NOMO-1 treated with dmso at 0.1 percent for 144 hours (cell line): ENCODE measurements at regions not wholly inside any gene's neighbourhood (a gene's known extent, or its start where the extent isn't known, plus 50 kb on each side); places are given as distances from the start of the nearest gene placed in this dataset.

Experiments used
- DNase-seq: peaks from one replicate; lab custom pipeline; 2025; ENCODE audit not compliant: unreplicated experiment; lab: John Stamatoyannopoulos, UW

GRCh38 chr5:12419075-12419474 lies 514.8 kb upstream of the CTNND2 start:
- DNase-seq: no peak

GRCh38 chr5:12413585-12413984 lies 509.3 kb upstream of the CTNND2 start:
- no peak for DNase-seq

GRCh38 chr5:12413075-12413474 lies 508.8 kb upstream of the CTNND2 start:
- no peak for DNase-seq

- DNase-seq: no peak
Measured at GRCh38 chr5:12399868-12400267, 495.6 kb upstream of the CTNND2 start.

DNA sequence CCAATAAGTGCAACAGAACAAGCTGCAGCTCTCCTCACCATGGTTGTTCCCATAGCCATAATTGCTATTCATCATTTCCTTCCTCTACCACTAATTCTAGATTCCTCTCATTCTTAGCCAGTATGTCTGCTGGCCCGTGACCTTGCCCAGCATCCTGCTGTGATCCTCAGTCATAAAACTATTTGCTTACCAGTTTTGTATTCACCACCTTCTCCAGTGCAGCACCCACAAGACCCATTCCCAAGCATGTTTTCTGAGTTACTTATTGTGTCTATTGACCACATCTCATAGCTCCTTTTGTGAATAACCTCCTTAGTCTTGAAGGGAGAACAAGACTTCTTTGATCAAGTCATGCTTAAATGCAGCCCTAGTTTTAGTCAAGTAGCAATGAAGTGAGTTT lies 488.0 kb upstream of the CTNND2 start:
- DNase-seq: no peak

DNA sequence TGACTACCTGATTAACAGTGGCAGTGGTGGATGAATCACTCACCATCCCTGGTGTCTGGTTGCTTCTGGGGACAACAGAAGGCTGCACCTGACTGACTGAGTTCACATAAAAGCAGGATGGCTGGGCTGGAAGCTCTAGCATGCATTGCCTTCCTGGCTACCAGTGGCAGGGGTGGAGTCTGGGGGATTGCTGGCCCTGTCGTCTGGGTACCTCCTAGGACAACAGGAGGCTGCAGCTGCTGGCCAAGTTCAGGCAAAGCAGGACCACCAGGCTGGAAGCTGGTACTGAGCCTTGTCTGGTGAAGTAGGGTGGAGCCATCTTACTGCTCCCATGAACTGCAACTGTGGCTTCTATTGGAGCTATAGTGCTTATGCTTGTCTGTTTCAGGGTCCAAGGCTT lies 480.8 kb upstream of the CTNND2 start:
- DNase-seq: no peak

DNA sequence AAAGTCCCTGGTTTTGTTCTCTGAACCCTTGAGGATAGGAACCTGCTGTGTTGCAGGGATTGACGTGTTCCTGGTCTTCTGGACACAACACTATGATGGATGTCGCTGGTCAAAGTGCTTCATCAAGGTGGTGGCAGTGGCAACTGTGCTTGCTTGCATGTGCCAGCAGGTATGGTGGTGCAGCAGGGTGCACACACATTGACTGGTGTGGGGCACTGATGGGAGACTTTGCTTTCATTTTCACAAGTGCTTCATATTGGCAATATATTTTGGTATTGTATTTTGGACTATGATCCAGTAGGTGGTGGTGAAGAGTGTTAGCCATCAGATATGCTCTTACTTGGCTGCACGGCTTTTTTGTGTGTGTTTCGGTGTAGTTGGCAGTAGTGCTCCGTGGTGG lies 479.8 kb upstream of the CTNND2 start:
- no peak for DNase-seq

GRCh38 chr5:12367973-12368372 lies 463.7 kb upstream of the CTNND2 start:
- no peak for DNase-seq

DNA sequence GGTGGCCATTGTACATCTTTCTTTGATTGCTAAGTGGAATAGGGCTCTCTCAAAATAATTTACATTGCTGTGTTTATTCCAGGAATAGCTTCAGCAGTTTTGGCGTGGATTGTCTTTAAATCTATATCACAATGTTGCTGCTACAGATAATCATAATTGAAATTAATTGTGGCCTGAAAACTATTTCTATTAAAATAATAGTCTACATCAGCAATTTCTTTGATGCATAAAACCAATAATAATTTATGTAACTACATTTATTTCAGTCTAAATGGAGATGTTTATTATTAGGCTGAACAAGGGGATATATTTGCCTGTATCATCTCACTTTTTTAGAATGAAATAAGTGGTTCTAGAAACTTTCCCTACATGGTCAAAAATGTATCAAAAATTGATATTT lies 456.0 kb upstream of the CTNND2 start:
- no peak for DNase-seq

- no peak for DNase-seq
Measured at GRCh38 chr5:12358371-12359090, 454.3 kb upstream of the CTNND2 start.

GRCh38 chr5:12357626-12358025 lies 453.4 kb upstream of the CTNND2 start:
- no peak for DNase-seq

DNA sequence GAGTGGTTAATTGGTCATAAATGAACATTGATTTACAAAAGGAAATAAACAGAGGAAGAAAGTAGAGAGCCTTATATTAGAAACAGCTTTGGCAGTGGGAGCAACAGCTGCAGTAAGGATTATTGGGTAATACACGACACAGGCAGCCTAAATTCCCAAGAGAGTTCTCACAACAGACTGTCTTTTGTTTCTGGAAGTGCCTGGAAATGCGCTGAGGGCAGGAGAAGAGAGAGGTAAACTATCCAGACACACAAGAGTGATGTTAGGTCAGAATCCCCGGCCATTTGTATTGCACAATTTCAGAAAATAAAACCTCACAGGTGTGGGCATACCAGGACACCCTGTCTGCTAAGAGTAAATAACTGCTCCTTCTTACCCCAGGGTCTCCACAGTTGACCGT lies 450.4 kb upstream of the CTNND2 start:
- DNase-seq: no peak

DNA sequence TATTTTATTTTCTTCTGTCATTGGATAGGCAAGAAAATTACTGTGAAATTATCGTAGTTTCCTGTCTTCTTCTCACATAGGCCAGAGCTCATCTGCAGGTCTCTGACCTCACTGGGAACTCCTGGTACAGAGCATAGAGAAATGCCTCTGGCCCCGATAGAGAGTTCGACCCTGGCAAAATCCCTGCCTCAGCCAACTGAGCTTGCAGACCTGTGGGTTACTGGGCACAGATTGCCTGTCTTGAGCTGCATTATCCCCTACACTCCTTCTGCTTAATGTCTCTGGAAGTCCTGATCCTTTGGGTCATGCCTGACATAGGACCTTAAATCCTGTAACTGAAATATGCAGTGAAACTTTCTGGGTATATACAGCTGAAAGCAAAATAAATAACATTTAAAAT lies 439.3 kb upstream of the CTNND2 start:
- DNase-seq: no peak

- no peak for DNase-seq
Measured at GRCh38 chr5:12335938-12336337, 431.7 kb upstream of the CTNND2 start.

DNA sequence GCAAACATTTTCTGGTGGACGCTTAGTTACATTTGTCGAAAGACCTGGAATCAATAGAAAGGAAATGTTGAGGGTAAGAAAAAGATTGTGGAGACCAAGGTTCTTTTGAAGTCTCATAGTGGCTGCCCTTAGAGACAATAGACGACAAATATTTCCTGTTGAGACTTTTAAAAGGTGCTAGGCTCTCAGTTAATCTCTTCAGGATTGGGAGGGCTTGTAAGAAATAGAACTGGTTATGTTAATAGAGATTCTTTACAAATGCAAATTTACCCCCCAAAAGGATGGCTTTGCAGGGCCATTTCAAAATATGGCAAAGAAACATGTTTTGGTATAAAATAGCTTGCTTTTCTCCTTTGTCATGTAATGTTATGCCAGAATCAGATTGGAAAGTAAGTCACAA lies 428.2 kb upstream of the CTNND2 start:
- no peak for DNase-seq

GRCh38 chr5:12330993-12331588 lies 426.8 kb upstream of the CTNND2 start:
- no peak for DNase-seq

- DNase-seq: no peak
Measured at GRCh38 chr5:12330381-12330780, 426.1 kb upstream of the CTNND2 start.

- DNase-seq: no peak
Measured at GRCh38 chr5:12323637-12324229, 419.5 kb upstream of the CTNND2 start.

- no peak for DNase-seq
Measured at GRCh38 chr5:12322042-12322441, 417.8 kb upstream of the CTNND2 start.

DNA sequence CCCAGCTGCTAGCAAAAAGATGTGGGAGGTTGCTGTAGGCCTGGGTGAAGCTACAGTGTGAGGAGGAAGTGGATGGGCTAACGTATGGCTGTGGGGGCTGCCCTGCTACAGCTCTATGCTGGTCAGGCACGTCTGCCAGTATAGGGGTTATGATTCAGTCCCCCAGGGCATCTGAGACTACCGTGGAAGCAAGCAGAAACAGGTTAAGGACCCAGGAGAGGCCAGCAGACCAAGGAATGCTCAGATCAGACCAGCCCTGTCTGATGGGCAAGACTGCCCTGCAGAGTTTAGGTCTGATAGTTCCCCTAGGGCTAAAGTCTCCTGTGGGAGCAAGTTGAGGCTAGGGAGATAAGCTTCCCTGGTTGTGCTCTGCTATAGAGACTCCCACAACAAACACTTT lies 416.1 kb upstream of the CTNND2 start:
- no peak for DNase-seq

- no peak for DNase-seq
Measured at GRCh38 chr5:12316812-12317211, 412.6 kb upstream of the CTNND2 start.

GRCh38 chr5:12315461-12315860 lies 411.2 kb upstream of the CTNND2 start:
- no peak for DNase-seq

GRCh38 chr5:12313602-12314001 lies 409.4 kb upstream of the CTNND2 start:
- DNase-seq: no peak
